Panc1 (cell line): ENCODE measurements at regions not wholly inside any gene's neighbourhood (a gene's known extent, or its start where the extent isn't known, plus 50 kb on each side); places are given as distances from the start of the nearest gene placed in this dataset.

Source experiments
- CTCF ChIP-seq: fragments of 450-650 bp; IDR thresholded peaks from 2 replicates; pipeline ENCODE4 v1.5.1; 2017; ENCODE audit warnings: mild to moderate bottlenecking
- POLR2AphosphoS5 ChIP-seq: IDR thresholded peaks from 2 replicates; pipeline ENCODE4 v1.6.1; 2012; ENCODE audit warnings: mild to moderate bottlenecking, low read depth, low read length, moderate library complexity
- REST ChIP-seq, 2 experiments: IDR thresholded peaks; 2 replicates each; pipeline ENCODE4 v1.6.1; 2011 to 2012; ENCODE audit warnings: low read depth in 2 of 2, control low read depth in 1 of 2, low read length in 1 of 2, mild to moderate bottlenecking in 1 of 2, moderate library complexity in 1 of 2; ENCODE audit not compliant: insufficient read depth in 1 of 2

- no peak for TF ChIP-seq CTCF
- TF ChIP-seq REST (IDR thresholded peaks at IDR 0.05; ENCODE audit: insufficient read depth in 1 of 2, low read depth in 2 of 2, low read length in 1 of 2): no peak
- TF ChIP-seq POLR2AphosphoS5: no peak
Measured at GRCh38 chr18:52087140-52087539, 252.9 kb upstream of the DCC start.
